Keratinocyte (primary cell): ENCODE measurements at regions not wholly inside any gene's neighbourhood (a gene's known extent, or its start where the extent isn't known, plus 50 kb on each side); places are given as distances from the start of the nearest gene placed in this dataset.

ENCODE experiments used
- EZH2 ChIP-seq: IDR thresholded peaks from one replicate; pipeline ENCODE4 v1.6.1; 2012; ENCODE audit warnings: inconsistent platforms, mild to moderate bottlenecking, low read length, moderate library complexity
- TF ChIP-seq, protein P1 (sequence below), 3 experiments: IDR thresholded peaks in 1 of 3; conservative IDR thresholded peaks in 1 of 3; optimal IDR thresholded peaks in 1 of 3; 2 replicates in 2 of 3; 3 replicates in 1 of 3; pipeline versions ENCODE3 to v1.5.1; 2011; ENCODE audit warnings: low read length in 3 of 3, mild to moderate bottlenecking in 3 of 3, moderate library complexity in 2 of 3, control low read depth in 1 of 3, inconsistent platforms in 1 of 3; ENCODE audit not compliant: insufficient read depth in 2 of 3; ENCODE audit errors: extremely low read depth in 1 of 3

DNA sequence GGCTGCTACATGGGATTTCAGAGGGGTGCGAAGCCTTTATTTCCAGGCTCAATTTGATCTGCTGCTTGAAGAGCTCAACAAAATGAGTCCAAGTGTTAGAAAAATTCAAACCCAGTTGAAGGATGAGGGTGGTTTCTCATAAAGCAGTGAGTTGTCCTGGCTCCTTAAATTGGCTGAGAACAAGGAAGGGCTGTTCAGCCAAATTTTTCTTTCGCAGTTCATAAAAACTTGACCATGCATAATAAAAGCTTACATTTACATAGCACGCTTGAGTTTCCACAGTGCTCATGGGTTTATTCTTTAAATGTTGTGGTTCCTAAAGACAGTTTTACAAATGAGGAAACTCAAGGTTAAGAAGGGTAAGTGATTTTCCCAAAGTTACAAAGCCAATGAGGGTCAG, 174.4 kb upstream of the FOXA2 start:
- TF ChIP-seq, protein P1, sequence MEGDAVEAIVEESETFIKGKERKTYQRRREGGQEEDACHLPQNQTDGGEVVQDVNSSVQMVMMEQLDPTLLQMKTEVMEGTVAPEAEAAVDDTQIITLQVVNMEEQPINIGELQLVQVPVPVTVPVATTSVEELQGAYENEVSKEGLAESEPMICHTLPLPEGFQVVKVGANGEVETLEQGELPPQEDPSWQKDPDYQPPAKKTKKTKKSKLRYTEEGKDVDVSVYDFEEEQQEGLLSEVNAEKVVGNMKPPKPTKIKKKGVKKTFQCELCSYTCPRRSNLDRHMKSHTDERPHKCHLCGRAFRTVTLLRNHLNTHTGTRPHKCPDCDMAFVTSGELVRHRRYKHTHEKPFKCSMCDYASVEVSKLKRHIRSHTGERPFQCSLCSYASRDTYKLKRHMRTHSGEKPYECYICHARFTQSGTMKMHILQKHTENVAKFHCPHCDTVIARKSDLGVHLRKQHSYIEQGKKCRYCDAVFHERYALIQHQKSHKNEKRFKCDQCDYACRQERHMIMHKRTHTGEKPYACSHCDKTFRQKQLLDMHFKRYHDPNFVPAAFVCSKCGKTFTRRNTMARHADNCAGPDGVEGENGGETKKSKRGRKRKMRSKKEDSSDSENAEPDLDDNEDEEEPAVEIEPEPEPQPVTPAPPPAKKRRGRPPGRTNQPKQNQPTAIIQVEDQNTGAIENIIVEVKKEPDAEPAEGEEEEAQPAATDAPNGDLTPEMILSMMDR (optimal IDR thresholded peaks at IDR 0.05 in 1 of 3, IDR thresholded peaks at IDR 0.05 in 1 of 3, conservative IDR thresholded peaks at IDR 0.05 in 1 of 3; ENCODE audit: extremely low read depth in 1 of 3, insufficient read depth in 2 of 3, low read length in 3 of 3): no peak
- TF ChIP-seq EZH2: no peak
